ENCODE measurements at regions not wholly inside any gene's neighbourhood (a gene's known extent, or its start where the extent isn't known, plus 50 kb on each side); places are given as distances from the start of the nearest gene placed in this dataset.

DNA sequence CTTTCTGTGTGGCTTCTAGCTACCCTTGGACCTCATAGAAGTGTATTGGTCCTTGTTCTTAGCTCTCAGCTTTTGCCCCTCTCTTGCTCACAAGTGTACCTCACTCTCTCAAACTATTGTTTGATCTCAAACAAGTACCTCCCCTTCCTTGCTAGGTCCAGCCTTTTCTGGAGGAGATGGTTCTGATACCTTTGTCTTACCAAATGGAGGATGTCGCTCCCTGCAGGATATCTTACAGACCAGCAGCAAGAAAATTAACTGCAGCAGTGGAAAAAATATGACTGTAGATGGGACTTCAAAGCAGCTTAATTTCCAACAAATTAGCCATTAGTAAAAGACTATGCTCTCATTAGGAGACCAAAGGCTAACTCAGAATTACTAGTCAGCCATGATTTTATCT is 388.1 kb upstream of the ROBO2 start:
- H3K79me2 ChIP-seq (ENCODE audit: control insufficient read depth, insufficient read depth, low read length), result no peaks in the 10 kb centered on the region
- no peak overlapping the region for H3K9ac ChIP-seq (ENCODE audit: control insufficient read depth, insufficient read depth, low read length)
- BruUV-seq (replicated peaks), result no TSS peak
- 0% methylated on average over 1 of the region's 1 CpG for WGBS (ENCODE audit: insufficient coverage, insufficient replicate concordance, low lambda C conversion rate, missing lambda C conversion rate)
- intact Hi-C loops (cut with micrococcal nuclease; ENCODE audit: unreplicated experiment), result no loop called here
- no peak overlapping the region for H3K4me3 ChIP-seq
- H3K36me3 ChIP-seq (ENCODE audit: control insufficient read depth in 2 of 2, insufficient read depth in 2 of 2, low read length in 1 of 2), result no peaks in the 10 kb centered on the region
- in situ Hi-C loops (cut with MboI), result no loop called here
- CTCF ChIA-PET, result no interaction called here
- no peaks in the 10 kb centered on the region for H3K9me3 ChIP-seq (replicated peaks; ENCODE audit: control insufficient read depth, insufficient read depth, low read length)
- H2AFZ ChIP-seq (ENCODE audit: control insufficient read depth, low read depth, low read length), result no peak overlapping the region
- FAIRE-seq (no peak), DNase-seq (ENCODE audit: low read depth, low spot score) (no peak), ATAC-seq (no peak)
- SMC1A ChIA-PET (ENCODE audit: uncharacterized antibody, unreplicated experiment), result no interaction called here
- no peak overlapping the region for H3K4me2 ChIP-seq (ENCODE audit: control insufficient read depth, insufficient read depth)
- TF ChIP-seq RAD21 (IDR thresholded peaks at IDR 0.05; ENCODE audit: insufficient read depth, low read depth, low read length) (peak; percentile 25; the same call in 1 of the 2 replicates), EED (IDR thresholded peaks at IDR 0.05; ENCODE audit: low read depth) (no peak)
- RAD21 ChIA-PET (ENCODE audit: unreplicated experiment), result no interaction called here
- no peaks in the 10 kb centered on the region for H3K27me3 ChIP-seq (replicated peaks in 1 of 2; ENCODE audit: control insufficient read depth in 2 of 2, insufficient read depth in 2 of 2, low read length in 1 of 2)
- H3K4me1 ChIP-seq (ENCODE audit: control insufficient read depth, insufficient read depth, low read length), result no peaks in the 10 kb centered on the region
- no peaks in the 10 kb centered on the region for H4K20me1 ChIP-seq (ENCODE audit: control insufficient read depth, insufficient read depth)
- no peak overlapping the region for H3K27ac ChIP-seq (ENCODE audit: control insufficient read depth, insufficient read depth)
- POLR2A ChIA-PET, result no interaction called here

GRCh38 chr3:76652524-76652923 is 387.4 kb upstream of the ROBO2 start:
- no peaks in the 10 kb centered on the region for H3K27me3 ChIP-seq (replicated peaks in 1 of 2; ENCODE audit: control insufficient read depth in 2 of 2, insufficient read depth in 2 of 2, low read length in 1 of 2)
- FAIRE-seq (no peak), DNase-seq (ENCODE audit: low read depth, low spot score) (no peak), ATAC-seq (no peak)
- CTCF ChIA-PET, result no interaction called here
- H4K20me1 ChIP-seq (ENCODE audit: control insufficient read depth, insufficient read depth), result no peaks in the 10 kb centered on the region
- no peak overlapping the region for H3K9ac ChIP-seq (ENCODE audit: control insufficient read depth, insufficient read depth, low read length)
- SMC1A ChIA-PET (ENCODE audit: uncharacterized antibody, unreplicated experiment), result no interaction called here
- RAD21 ChIA-PET (ENCODE audit: unreplicated experiment), result no interaction called here
- H3K4me2 ChIP-seq (ENCODE audit: control insufficient read depth, insufficient read depth), result no peak overlapping the region
- intact Hi-C loops (cut with micrococcal nuclease; ENCODE audit: unreplicated experiment) (no loop called here), in situ Hi-C loops (cut with MboI) (no loop called here)
- no peaks in the 10 kb centered on the region for H3K4me1 ChIP-seq (ENCODE audit: control insufficient read depth, insufficient read depth, low read length)
- H3K4me3 ChIP-seq, result no peak overlapping the region
- no peaks in the 10 kb centered on the region for H3K36me3 ChIP-seq (ENCODE audit: control insufficient read depth in 2 of 2, insufficient read depth in 2 of 2, low read length in 1 of 2)
- H3K79me2 ChIP-seq (ENCODE audit: control insufficient read depth, insufficient read depth, low read length), result no peaks in the 10 kb centered on the region
- 0% methylated on average over 1 of the region's 1 CpG for WGBS (ENCODE audit: insufficient coverage, insufficient replicate concordance, low lambda C conversion rate, missing lambda C conversion rate)
- H2AFZ ChIP-seq (ENCODE audit: control insufficient read depth, low read depth, low read length), result no peak overlapping the region
- H3K27ac ChIP-seq (ENCODE audit: control insufficient read depth, insufficient read depth), result no peak overlapping the region
- no peaks in the 10 kb centered on the region for H3K9me3 ChIP-seq (replicated peaks; ENCODE audit: control insufficient read depth, insufficient read depth, low read length)
- POLR2A ChIA-PET, result no interaction called here
- no TSS peak for BruUV-seq (replicated peaks)
- no peak for TF ChIP-seq CHD2 (IDR thresholded peaks at IDR 0.05; ENCODE audit: borderline replicate concordance, low read depth, low read length)
- TF ChIP-seq STAT3 (IDR thresholded peaks at IDR 0.05; ENCODE audit: low read depth, low read length), result no peak
- TF ChIP-seq SREBF2 (IDR thresholded peaks at IDR 0.05; ENCODE audit: low read length), result no peak
- no peak for TF ChIP-seq CBFB (IDR thresholded peaks at IDR 0.05; ENCODE audit: low read depth)
- TF ChIP-seq ETV6 (conservative IDR thresholded peaks at IDR 0.05 in 1 of 2, IDR thresholded peaks at IDR 0.05 in 1 of 2; ENCODE audit: borderline replicate concordance in 1 of 2, low read depth in 1 of 2), result no peak
- TF ChIP-seq, protein P1, sequence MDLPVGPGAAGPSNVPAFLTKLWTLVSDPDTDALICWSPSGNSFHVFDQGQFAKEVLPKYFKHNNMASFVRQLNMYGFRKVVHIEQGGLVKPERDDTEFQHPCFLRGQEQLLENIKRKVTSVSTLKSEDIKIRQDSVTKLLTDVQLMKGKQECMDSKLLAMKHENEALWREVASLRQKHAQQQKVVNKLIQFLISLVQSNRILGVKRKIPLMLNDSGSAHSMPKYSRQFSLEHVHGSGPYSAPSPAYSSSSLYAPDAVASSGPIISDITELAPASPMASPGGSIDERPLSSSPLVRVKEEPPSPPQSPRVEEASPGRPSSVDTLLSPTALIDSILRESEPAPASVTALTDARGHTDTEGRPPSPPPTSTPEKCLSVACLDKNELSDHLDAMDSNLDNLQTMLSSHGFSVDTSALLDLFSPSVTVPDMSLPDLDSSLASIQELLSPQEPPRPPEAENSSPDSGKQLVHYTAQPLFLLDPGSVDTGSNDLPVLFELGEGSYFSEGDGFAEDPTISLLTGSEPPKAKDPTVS (IDR thresholded peaks at IDR 0.05; ENCODE audit: low read depth, low read length), result no peak
- no peak for TF ChIP-seq RELB (IDR thresholded peaks at IDR 0.05; ENCODE audit: low read depth)
- no peak for TF ChIP-seq NKRF (conservative IDR thresholded peaks at IDR 0.05)
- no peak for TF ChIP-seq ZBED1 (IDR thresholded peaks at IDR 0.05; ENCODE audit: borderline replicate concordance)
- TF ChIP-seq JUNB (IDR thresholded peaks at IDR 0.05), result no peak
- no peak for TF ChIP-seq PAX5 (IDR thresholded peaks at IDR 0.05; ENCODE audit: borderline replicate concordance, low read depth, low read length)
- TF ChIP-seq USF2 (IDR thresholded peaks at IDR 0.05; ENCODE audit: borderline replicate concordance, low read depth, low read length), result no peak
